SIG-M5 treated with dmso at 0.1 percent for 504 hours (cell line): ENCODE measurements at regions not wholly inside any gene's neighbourhood (a gene's known extent, or its start where the extent isn't known, plus 50 kb on each side); places are given as distances from the start of the nearest gene placed in this dataset.
"Not testable (repeated sequence)": the region's sequence is repeated elsewhere in the genome, so short reads cannot be mapped to it uniquely, and the experiment has no call there.

Source experiments
- DNase-seq: peaks from one replicate; lab custom pipeline; 2025; ENCODE audit not compliant: unreplicated experiment; lab: John Stamatoyannopoulos, UW

DNA sequence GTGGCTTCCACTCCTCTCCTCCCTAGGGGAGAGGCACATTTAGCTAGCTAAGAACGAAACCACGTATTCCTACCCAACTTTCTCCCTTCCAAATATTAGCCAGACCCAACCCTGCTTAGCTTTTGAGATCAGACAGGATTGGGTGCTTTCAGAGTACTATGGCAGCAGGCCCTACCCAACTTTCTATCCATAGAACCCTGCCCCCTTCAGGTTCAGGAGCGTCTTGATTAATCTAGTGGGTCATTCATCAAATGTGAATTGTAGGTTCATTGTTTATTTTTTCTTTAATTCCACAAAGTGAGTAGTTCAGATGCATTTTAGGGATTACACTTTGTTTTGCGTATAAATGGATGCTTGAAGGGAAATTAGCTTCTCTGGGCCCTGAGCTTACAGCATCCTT is 188.3 kb downstream of the MIB1 start:
- DNase-seq: no peak

DNA sequence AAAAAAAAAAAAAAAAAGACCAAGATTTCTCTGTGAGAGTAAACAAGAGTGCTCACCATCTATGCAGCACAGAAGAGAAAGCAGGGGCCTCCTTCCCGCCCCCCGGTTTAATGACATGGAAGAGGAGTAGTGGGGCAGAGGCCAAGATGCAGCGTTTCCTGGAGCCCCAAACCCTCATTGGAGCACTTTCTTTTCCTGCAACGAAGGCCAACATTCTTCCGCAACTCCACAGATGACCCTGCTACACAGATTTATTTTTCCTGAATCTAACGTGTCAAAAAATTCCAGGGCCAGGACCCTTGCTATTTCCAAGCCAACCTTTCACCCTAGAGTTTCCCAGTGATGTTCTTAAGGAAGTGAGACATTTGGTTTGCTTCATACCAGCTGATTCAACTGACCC is 189.6 kb downstream of the MIB1 start:
- no peak for DNase-seq

DNA sequence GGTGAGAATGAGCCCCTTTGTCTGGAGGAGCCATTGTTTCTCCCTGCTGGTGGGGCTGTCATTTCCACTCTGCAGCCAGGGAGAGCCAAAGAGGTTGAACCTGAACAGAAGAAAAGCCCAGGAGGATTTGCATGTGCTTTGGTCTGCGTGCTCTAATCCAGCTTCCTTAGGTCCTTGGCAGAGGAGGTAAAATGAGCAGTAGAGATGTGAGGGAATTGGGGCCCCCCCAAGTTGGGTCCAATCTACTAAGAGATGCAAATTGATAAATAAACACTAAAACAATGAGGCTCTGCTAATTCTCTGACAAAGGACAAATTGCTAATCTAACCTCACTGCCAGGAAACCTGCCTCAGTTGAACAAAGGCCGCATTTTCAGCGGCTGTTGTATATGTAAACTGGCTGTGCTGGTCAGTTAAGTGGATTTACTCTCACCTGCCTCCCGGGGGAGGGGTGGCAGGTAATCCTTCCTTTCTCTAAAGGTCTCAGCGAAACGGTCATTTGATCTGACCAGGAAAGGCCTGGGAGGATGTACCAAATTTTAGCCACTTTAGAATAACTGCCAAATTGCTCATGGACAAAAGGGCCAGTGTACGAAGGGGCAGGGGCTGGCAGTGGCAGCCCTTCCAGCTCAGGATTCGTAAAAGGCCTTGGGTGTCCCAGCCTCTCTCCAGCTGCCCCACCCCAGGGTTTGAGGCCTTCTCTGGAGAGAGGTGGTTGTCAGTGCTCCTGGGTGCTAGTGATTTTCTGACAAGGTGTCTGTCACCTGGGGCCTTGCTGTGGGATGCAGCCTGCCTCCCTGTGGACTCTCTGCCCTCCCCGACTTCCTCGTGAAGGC is 193.6 kb downstream of the MIB1 start:
- DNase-seq: no peak

DNA sequence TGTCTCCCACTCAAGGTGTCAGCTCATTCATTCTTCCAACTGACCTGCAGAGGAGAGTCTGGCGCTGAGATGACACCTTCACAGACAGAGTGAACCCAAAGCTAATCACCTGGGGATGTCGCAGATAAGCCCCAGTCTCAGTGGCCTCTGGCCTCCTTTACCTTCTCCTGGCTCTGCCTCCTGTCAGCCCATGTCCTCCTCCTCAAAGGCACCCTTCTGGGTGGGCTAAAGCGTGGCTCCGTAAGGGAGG is 194.1 kb downstream of the MIB1 start:
- DNase-seq: no peak

GRCh38 chr18:21943456-21943855 is 202.9 kb downstream of the MIB1 start:
- DNase-seq: peak; percentile 37

GRCh38 chr18:21949326-21950015 is 208.9 kb downstream of the MIB1 start:
- DNase-seq: no peak

GRCh38 chr18:21955757-21956652 is 213.4 kb upstream of the GATA6 start:
- DNase-seq: peak; percentile 64

GRCh38 chr18:21958263-21958662 is 211.1 kb upstream of the GATA6 start:
- DNase-seq: no peak

DNA sequence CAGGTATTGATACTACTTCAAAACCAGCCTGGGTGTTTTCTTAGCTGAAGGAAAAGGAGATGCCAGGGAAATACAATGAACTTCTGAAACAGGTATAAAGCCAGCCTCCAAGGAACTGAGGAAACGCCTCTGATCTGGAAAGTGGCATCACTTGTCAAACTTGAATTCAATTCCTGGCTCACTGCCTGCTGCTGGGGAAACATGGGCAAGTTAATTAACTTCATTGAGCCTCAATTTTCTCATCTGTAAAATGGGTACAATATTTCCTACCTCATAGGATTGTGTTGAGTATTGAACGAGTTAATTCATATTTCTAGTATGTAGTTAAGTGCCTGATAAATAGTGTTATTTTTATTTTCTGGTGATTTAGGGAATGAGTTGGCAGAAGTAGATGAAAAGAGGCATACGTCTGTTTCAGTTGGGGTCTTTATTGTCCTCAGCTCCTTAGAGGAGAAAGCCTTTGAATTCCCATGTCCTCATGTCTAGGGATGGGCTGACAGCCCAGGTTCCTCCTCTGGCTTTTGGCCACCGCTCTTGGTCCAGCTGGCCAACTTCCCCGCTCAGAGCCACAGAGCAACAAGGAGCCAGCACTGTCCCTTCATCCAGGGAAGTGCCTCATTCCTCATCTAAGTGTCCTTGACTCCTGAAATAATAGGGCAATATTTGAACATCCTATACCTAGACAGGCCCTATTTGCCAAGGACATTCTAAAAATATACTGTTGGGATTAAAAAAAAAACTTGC is 210.5 kb upstream of the GATA6 start:
- DNase-seq: no peak

- no peak for DNase-seq
Measured at GRCh38 chr18:21960189-21960588, 209.2 kb upstream of the GATA6 start.

GRCh38 chr18:21963336-21963735 is 206.1 kb upstream of the GATA6 start:
- no peak for DNase-seq

GRCh38 chr18:21968338-21968737 is 201.1 kb upstream of the GATA6 start:
- no peak for DNase-seq

GRCh38 chr18:21972281-21972680 is 197.1 kb upstream of the GATA6 start:
- no peak for DNase-seq

- DNase-seq: not testable (repeated sequence)
Measured at GRCh38 chr18:21975954-21976353, 193.4 kb upstream of the GATA6 start.

DNA sequence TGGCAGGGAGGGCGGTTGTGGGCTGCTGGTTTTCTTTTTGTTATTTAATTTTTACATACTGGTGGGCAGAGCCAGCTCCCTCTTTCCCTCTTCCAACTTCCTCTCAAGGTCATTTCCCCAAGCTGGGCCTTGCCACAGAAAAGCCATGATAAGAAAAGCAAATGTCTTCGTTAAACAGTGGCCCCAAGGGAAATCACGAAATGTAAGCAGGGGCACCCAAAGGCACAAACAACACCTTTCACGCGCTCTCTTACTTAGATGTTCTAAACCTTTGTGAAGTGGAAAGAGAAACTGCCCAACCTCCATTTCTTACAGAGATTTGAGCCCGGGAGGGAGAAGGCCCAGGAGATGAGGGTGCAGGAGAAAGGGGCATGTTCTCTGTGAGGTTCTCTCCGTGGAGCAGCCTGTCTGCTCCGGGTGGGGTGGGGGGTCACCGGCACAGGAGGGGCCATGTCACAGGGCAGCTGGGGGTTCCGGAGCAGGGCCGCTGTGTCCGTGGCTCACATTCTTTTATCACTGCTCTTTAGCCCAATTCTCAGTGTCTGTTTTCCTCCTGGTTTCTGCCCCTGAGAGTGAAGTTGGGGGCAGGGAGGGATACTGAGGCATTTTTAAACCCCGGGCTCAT is 190.7 kb upstream of the GATA6 start:
- no peak for DNase-seq

DNA sequence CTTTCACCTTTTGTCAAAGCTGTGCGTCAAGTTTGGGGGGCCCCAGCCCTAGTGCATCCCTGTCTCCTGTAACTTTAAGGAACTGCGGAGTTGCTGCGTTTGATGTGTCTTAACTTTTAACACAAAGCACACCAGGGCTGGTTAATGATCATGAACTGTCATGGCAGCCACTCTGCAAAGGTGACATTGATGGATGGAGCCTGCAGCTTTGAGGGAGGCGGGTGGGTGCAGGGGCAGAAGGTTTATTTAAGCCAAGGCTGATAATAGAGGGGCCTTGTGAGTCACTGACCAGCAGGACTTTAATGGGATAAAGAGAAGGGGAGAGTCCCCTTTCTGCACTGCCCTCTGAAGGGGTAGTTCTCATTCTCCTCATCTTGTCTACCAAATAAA is 190.2 kb upstream of the GATA6 start:
- DNase-seq: no peak

GRCh38 chr18:21979759-21980158 is 189.6 kb upstream of the GATA6 start:
- DNase-seq: no peak

GRCh38 chr18:21980744-21981143 is 188.6 kb upstream of the GATA6 start:
- DNase-seq: no peak

- not testable (repeated sequence) for DNase-seq
Measured at GRCh38 chr18:21981489-21981888, 187.9 kb upstream of the GATA6 start.

GRCh38 chr18:21991081-21991534 is 178.3 kb upstream of the GATA6 start:
- no peak for DNase-seq

GRCh38 chr18:21991886-21992285 is 177.5 kb upstream of the GATA6 start:
- DNase-seq: no peak
